Body of pancreas (tissue), 4 donors: ENCODE measurements at regions not wholly inside any gene's neighbourhood (a gene's known extent, or its start where the extent isn't known, plus 50 kb on each side); places are given as distances from the start of the nearest gene placed in this dataset.

Experiments
- POLR2A ChIP-seq, 3 donors: fragments of 450-650 bp; IDR thresholded peaks; one replicate each; pipeline ENCODE4 v1.6.1; 2016; ENCODE audit warnings: antibody characterized with exemption in 3 of 3, mild to moderate bottlenecking in 2 of 3
- TF ChIP-seq, protein P1 (sequence below), 7 experiments: fragments of 450-650 bp in 4 of 7; fragments of 200-600 bp in 3 of 7; sonication (generic) in 3 of 7; IDR thresholded peaks; one replicate each; pipeline ENCODE4 v1.5.1; 2016 to 2019; ENCODE audit warnings: antibody characterized with exemption in 7 of 7

GRCh38 chr2:8475349-8476031 lies 206.4 kb upstream of the ID2 start:
- TF ChIP-seq, protein P1, sequence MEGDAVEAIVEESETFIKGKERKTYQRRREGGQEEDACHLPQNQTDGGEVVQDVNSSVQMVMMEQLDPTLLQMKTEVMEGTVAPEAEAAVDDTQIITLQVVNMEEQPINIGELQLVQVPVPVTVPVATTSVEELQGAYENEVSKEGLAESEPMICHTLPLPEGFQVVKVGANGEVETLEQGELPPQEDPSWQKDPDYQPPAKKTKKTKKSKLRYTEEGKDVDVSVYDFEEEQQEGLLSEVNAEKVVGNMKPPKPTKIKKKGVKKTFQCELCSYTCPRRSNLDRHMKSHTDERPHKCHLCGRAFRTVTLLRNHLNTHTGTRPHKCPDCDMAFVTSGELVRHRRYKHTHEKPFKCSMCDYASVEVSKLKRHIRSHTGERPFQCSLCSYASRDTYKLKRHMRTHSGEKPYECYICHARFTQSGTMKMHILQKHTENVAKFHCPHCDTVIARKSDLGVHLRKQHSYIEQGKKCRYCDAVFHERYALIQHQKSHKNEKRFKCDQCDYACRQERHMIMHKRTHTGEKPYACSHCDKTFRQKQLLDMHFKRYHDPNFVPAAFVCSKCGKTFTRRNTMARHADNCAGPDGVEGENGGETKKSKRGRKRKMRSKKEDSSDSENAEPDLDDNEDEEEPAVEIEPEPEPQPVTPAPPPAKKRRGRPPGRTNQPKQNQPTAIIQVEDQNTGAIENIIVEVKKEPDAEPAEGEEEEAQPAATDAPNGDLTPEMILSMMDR (IDR thresholded peaks at IDR 0.05), result no peak
- TF ChIP-seq POLR2A (IDR thresholded peaks at IDR 0.05), result no peak
